T-helper 1 cell (primary cell): ENCODE measurements at regions not wholly inside any gene's neighbourhood (a gene's known extent, or its start where the extent isn't known, plus 50 kb on each side); places are given as distances from the start of the nearest gene placed in this dataset.

ENCODE experiments used
- DNase-seq, 5 donors: peaks; one replicate each; pipeline ENCODE4 v3.0.0-alpha.2; 2012 to 2020

GRCh38 chr10:64449603-64450002 lies 928.4 kb downstream of the REEP3 start:
- no peak for DNase-seq

- DNase-seq, result no peak
Measured at GRCh38 chr10:64450312-64450711, 929.1 kb downstream of the REEP3 start.

DNA sequence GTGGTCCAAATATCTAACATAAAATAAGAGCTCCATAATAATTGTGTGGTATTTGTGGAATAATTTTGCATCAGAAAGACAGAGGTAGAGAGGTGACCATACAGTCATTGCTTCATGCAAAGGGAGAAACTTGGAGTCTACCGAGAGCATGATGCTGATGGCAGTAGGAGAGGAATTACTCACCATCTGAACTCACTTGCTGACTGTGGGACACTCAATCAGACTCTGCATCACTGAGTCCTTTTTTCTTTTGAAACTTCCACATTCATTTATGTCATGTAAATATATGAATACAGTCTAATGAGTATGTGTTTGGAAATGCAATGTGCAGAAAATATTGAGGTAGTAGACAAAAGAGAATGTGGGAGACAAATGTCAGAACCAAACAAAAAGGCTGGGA lies 933.8 kb downstream of the REEP3 start:
- no peak for DNase-seq

DNA sequence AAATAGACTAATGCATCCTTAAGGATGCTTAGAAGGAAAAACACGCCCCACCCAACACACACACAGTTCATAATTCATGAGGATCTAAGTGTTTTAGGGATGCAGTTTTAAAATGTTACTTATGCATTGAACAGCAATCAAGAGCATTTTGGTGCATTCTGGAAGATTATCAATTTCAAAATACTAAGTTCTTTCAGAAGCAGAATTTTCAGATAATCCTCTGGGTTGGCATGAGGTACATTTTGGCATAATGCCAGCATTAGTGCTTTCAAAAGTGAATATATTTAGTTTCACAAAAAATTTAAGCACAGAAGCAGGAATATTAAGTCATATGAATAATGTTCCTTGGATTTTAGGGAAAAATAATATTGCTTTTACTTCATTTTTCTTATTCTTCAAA lies 937.1 kb downstream of the REEP3 start:
- no peak for DNase-seq

- no peak for DNase-seq
Measured at GRCh38 chr10:64463406-64463805, 942.2 kb downstream of the REEP3 start.

DNA sequence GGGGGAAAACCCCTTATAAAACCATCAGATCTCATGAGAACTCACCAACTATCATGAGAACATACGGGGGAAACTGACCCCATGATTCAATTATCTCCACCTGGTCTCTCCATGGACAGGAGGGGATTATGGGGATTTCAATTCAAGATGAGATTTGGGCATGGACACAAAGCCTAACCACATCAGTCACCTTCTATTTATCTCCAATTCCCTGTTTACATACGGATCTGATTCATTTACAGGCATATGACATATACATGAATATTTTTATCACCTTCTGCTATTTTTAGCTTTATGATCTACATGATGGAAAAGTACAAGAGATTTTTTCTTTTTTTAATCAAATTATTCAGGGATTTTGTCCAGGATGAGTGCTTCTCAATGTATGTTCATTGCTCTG lies 944.5 kb downstream of the REEP3 start:
- no peak for DNase-seq

DNA sequence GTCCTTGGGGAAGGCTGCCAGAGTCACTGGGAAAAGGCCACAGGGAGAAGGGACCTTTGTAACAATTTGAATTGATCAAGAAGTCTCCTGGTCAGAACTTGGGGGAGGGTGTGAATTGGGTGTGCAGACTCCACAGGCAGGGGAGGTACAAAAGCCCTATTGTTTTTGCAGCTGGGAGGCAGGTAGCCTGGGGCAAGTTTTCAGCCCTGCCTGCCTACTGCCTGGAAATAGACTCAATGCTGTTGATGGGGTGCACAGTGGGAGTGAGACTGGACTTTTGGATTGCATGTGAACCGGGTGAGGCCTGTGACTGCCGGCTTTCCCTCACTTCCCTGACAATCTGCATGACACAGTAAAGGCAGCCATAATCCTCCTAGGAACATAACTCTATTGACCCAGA lies 947.0 kb downstream of the REEP3 start:
- no peak for DNase-seq

- DNase-seq, result no peak
Measured at GRCh38 chr10:64476506-64476905, 955.3 kb downstream of the REEP3 start.

- no peak for DNase-seq
Measured at GRCh38 chr10:64477791-64478190, 956.6 kb downstream of the REEP3 start.

DNA sequence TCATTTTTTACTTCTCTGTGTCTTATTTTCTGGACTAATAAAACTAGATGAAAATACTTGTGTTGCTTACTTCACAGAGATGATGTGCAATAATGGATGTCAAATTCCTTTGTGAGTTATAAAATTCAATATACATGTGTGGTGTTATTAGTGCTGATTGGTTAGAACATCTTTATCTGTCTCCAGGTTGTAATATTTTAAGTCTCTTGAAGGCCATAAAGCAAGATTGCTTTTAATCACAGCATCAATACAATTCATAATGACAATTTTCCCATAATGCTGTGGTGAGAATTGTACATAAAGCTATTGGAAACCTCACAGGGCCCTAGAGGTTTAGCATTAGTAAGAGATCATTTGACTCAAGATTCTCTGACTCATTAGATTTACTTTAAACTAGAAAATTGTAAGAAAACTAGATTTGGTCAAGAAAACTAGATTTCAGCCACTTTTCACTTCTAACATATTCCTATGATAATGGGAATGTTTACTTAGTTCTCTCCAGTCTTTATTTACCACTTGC lies 963.7 kb downstream of the REEP3 start:
- DNase-seq, result no peak

DNA sequence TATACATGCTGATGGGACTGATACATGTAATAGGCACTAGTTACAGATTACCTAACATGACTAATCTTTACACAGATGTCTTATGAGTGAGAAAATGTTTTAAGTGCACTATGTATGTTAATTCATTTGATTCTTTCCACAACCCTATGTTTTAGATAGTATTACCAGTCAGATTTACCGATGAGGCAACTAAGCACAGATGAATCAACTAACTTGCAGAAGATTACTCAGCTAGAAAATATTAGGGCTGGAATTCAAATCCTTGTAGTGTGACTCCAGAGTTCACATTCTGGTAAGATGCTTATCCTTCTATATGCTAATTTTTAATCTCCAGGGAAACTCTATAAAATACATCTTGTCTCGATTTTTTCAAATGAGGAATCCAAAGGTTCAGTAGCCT lies 964.9 kb downstream of the REEP3 start:
- DNase-seq, result no peak

DNA sequence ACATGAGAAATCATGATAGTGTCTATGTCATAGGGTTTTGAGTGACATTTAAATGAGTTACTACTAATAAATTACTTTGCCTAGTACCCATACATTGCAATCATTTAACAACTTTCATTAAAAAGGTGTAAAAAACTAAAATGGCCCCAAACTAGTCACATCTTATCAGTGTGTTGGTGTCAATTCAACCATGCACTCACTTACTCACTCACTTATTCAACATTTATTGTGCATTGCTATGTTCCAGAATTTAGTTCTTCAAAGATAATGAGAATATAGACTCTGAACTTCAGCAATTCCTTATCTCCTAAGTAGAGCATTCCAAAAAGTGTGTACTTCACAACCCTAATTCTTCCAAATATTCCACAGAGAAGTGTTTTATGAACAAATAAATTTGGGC lies 965.7 kb downstream of the REEP3 start:
- DNase-seq, result no peak

DNA sequence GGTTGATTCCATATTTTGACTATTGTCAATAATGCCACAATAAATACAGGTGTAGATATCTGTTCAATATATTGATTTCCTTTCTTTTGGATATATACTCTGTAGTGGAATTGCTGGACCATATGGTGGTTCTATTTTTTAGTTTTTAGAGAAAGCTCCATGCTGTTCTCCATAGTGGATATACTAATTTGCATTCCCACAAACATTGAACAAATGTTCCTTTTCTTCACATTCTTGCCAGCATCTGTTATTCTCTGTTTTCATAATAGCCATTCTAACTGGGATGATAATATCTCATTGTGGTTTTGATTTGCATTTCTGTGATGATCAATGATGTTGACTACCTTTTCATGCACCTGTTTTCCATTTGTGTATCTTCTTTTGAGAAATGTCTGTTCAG lies 973.7 kb downstream of the REEP3 start:
- no peak for DNase-seq

DNA sequence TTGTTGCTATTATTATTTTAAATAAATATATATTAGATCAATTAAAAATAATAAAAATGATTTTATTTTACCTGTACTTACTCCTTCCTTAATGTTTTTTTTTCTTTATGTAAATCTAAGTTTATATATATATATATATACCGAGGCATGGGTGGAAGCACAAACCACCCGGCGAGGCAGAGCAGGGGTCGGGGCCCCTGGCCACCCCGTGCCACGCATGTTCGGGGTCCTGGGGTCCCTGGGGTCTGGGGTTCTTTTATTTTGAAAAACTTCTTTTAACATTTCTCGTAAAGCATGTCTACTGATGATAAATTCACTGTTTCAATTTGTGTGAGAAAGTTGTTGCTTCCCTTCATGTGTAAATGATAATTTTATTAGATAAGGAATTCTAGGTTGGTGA lies 976.1 kb downstream of the REEP3 start:
- DNase-seq, result no peak

DNA sequence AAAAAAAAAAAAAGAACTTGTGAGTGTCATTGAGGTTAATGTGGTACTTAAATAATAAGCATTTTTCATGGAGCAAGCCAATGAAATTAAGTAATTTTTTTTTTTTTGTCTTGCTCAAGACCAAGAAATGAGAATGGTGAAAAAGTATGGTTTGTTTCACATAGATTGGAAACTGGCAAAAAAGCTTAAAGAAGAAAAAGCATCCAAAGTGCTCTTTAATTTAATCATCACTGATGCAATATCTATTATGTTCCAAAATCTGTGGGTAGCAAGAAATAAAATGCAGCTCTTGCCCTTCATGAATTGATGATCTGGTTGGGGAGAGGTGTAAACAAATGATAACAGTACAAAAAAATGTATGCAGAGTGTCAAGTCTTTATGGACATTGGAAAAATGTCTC lies 980.6 kb downstream of the REEP3 start:
- DNase-seq, result no peak

- no peak for DNase-seq
Measured at GRCh38 chr10:64502936-64503335, 981.7 kb downstream of the REEP3 start.

GRCh38 chr10:64503429-64503828 lies 982.2 kb downstream of the REEP3 start:
- DNase-seq, result no peak

DNA sequence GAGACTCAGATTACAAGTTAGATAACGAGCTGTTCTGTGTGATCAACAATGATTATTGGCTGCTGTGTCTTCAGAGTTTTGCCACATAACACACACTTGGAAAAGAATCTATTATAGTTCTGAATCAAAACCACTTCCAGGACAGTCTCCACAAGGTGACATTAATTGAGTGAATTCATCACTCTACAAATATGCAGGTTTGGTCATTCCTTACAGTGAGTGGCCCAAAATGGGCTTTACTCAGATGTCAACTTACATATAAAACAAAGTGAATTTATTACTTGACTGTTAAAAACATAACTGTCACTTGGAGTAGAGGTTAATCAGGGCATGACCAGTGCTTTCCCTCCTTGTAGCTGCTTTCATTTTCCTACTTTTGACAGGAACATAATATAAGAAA lies 984.3 kb downstream of the REEP3 start:
- DNase-seq, result no peak

DNA sequence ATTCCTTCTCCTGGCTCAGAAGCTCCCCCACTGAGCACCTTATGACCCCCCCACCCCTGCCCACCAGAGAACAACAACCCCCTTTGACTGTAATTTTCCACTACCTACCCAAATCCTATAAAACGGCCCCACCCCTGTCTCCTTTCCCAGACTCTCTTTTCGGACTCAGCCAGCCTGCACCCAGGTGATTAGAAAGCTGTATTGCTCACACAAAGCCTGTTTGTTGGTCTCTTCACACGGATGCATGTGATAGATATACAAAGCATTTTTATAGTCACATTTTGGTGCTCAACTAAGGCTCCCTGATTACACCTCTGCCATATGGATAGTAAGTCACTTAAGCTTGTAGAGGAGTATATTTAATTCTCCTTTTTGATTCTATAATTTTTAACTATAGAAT lies 985.8 kb downstream of the REEP3 start:
- no peak for DNase-seq

DNA sequence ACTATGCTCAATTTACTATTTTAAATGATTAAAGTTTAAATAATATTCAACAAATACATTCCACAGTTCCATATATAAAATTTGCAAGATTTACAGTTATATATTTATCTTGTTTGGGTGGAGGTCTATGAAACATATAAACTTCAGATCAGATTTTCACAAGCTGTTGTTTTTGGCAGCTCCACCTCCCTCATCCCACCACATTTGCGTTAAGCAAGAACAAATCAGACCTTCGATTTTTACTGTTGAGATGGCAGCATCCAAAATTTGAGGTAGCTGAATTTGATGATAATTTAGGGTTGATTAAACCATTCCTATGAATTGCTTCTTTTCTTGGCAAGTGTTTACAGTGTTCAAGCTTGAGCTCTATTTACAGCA lies 986.4 kb downstream of the REEP3 start:
- DNase-seq, result no peak

DNA sequence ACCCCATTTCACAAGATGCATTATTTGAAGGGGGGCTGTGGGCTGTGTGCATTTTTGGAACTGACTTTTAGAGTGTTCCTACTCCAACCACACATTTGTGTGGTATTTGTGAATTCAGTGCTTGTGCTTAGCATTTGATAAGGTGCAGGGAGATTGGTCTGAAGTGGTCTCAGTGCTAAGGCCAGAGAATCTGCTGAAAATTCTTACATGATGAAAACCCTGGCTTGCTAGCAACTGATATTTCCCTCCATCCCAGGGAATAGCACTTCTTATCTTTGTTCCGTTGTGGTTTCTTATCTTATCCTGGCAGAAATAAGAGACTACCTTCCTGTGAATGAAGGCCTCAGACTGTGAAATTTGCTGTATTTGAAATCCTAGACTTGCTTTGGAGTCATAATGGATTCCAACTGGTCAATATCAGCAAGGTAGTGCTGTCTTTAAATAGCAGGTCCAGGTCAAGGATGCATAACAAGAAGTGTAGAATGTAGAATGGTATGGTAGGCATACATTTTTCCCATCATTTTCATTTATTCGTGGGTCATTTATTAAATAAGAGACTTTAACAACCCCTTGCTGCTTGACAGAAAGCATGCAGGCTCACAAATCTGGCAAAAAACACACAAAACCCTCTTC lies 986.9 kb downstream of the REEP3 start:
- no peak for DNase-seq

GRCh38 chr10:64515970-64516699 lies 994.9 kb downstream of the REEP3 start:
- DNase-seq, result no peak

GRCh38 chr10:64518456-64518855 lies 997.3 kb downstream of the REEP3 start:
- no peak for DNase-seq

- DNase-seq, result no peak
Measured at GRCh38 chr10:64519427-64519826, 998.2 kb downstream of the REEP3 start.

GRCh38 chr10:64519831-64520230 lies 998.6 kb downstream of the REEP3 start:
- DNase-seq, result no peak
